BLaER1 (cell line): ENCODE measurements at regions not wholly inside any gene's neighbourhood (a gene's known extent, or its start where the extent isn't known, plus 50 kb on each side); places are given as distances from the start of the nearest gene placed in this dataset.
A peak's percentile ranks its signal among the peaks of the same experiment; 100 is the strongest.

Source experiments
- H3K27ac ChIP-seq: shearing (Covaris generic); formaldehyde crosslinking; 2 replicates; pipeline ENCODE4 v1.8.1; 2022
- H3K27me3 ChIP-seq: shearing (Covaris generic); formaldehyde crosslinking; 2 replicates; pipeline ENCODE4 v1.8.1; 2022
- H3K36me3 ChIP-seq: shearing (Covaris generic); formaldehyde crosslinking; 2 replicates; pipeline ENCODE4 v1.8.1; 2022
- H3K4me1 ChIP-seq: shearing (Covaris generic); formaldehyde crosslinking; 2 replicates; pipeline ENCODE4 v1.8.1; 2022
- H3K4me2 ChIP-seq: shearing (Covaris generic); formaldehyde crosslinking; 2 replicates; pipeline ENCODE4 v1.8.1; 2022
- H3K4me3 ChIP-seq: shearing (Covaris generic); formaldehyde crosslinking; 2 replicates; pipeline ENCODE4 v1.8.1; 2022
- H3K9ac ChIP-seq: shearing (Covaris generic); formaldehyde crosslinking; 2 replicates; pipeline ENCODE4 v1.8.1; 2022
- H3K9me3 ChIP-seq: shearing (Covaris generic); formaldehyde crosslinking; 2 replicates; pipeline ENCODE4 v1.8.1; 2022
- H4K20me1 ChIP-seq: shearing (Covaris generic); formaldehyde crosslinking; 2 replicates; pipeline ENCODE4 v1.8.1; 2022
- Cebpa-rat ChIP-seq: shearing (Covaris generic); IDR thresholded peaks from 2 replicates; pipeline ENCODE4 v1.8.1; 2022

DNA sequence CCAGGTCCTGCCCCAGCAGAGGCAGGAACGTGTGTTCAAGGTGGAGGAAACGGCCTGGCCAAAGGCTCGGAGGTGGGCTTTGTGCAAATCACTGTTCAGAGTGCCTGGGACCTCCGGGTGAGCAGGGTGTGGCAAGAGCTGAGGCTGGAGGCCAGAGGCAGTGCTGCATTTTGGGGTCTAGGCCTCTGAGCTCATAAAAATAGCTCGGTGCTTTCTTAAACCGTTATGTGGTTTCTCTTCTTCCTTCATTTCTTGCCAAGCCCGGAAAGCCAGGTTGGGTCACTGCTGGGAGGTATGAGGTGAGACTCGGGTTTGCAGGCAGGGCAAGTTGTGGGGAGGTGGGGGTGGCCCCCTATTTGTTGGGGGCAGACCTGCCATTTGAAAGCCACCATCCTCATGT, 178.8 kb upstream of the MYL2 start:
- H3K36me3 ChIP-seq = no peaks in the 10 kb centered on the region
- H3K4me3 ChIP-seq = 0 out of 2 replicates have a peak overlapping the region, but pooled peaks have one; percentile 3
- no peaks in the 10 kb centered on the region for H3K27me3 ChIP-seq
- no peaks in the 10 kb centered on the region for H3K9me3 ChIP-seq
- no peak for TF ChIP-seq Cebpa-rat
- H3K4me1 ChIP-seq = peaks cover 62% of the 10 kb centered on the region
- peak overlapping the region; percentile 79 for H3K4me2 ChIP-seq
- peak overlapping the region; percentile 44 for H3K9ac ChIP-seq
- H3K27ac ChIP-seq = peak overlapping the region; percentile 52
- no peaks in the 10 kb centered on the region for H4K20me1 ChIP-seq

DNA sequence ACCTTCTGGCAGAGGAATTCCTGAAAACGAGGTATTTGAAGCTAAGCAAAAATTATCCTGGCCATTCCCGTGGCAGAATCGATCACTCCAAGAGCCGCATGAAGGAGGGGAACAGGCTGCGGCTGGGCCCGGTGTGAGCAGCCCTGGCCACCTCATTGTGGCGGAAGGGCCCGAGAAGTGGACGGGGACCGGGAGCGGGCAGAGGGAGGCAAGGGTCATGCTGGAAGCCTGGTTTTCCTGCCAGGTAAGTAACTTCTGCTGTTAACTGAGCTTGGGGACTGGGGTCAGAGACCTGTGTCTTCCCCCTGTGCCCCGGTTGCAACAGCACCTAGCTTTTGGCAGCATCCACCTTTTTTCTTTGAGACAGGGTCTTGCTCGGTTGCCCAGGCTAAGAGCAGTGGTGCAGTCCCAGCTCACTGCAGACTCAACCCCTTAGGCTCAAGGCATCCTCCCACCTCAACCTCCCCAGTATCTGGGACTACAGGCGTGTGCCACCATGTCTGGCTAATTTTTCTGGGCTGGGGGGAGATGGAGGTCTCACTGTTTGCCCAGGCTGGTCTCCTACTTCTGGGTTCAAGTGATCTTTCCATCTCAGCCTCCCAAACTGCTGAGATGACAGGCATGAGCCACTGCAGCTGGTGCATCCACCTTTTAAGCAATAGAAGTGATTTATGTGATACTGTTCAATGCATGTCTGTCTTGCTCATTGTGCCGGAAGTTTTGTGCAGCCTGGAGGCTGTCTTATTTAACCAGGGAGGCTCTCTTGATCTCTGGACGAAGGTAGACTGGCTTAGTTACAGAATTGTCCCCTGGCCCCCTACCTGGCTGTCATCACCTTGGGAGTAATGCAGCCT, 174.0 kb upstream of the MYL2 start:
- peaks cover 53% of the 10 kb centered on the region for H3K4me1 ChIP-seq
- H3K27me3 ChIP-seq = no peaks in the 10 kb centered on the region
- no peak overlapping the region for H3K9ac ChIP-seq
- TF ChIP-seq Cebpa-rat = no peak
- H3K9me3 ChIP-seq = no peaks in the 10 kb centered on the region
- H3K4me3 ChIP-seq = no peak overlapping the region
- H4K20me1 ChIP-seq = no peaks in the 10 kb centered on the region
- peak overlapping the region; percentile 73 for H3K4me2 ChIP-seq
- no peaks in the 10 kb centered on the region for H3K36me3 ChIP-seq
- H3K27ac ChIP-seq = no peak overlapping the region

DNA sequence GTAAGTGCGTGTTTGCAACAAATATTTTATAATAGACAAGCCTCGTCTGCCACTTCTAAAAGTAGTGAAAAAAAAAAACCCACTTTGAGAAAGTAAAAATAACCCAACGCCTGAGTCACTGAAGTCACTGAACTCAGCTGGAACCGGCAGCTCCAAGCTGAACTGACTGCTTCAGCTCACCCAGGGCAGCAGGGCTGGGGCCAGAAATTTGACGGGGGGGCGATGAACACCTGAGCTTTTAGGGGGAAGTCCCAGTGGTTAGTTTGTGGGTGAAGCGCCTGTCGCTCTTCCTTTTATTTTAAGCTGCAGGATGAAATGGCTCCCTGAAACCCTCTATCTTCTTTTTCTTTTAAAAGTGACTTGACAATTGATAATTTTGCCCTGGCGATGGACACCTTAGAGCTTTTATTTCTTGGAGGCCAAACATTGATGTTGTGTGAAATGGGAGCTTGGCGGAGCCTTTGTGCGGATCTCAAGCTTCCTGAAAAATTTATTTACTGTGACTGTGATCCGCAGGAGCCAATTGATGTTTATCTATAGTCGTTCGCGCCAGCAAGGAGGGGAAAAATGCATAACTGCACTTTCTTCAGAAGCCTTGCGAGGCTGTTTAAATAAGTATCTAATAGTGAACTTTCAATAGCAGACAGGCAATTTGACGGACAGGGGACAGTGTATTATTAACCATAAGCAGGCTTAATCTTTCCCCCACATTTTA, 173.2 kb upstream of the MYL2 start:
- peak overlapping the region; percentile 73 for H3K4me2 ChIP-seq
- TF ChIP-seq Cebpa-rat = no peak
- H3K4me3 ChIP-seq = no peak overlapping the region
- H3K9me3 ChIP-seq = no peaks in the 10 kb centered on the region
- no peak overlapping the region for H3K27ac ChIP-seq
- no peak overlapping the region for H3K9ac ChIP-seq
- H3K27me3 ChIP-seq = no peaks in the 10 kb centered on the region
- H3K4me1 ChIP-seq = peaks cover 45% of the 10 kb centered on the region
- no peaks in the 10 kb centered on the region for H3K36me3 ChIP-seq
- H4K20me1 ChIP-seq = no peaks in the 10 kb centered on the region

DNA sequence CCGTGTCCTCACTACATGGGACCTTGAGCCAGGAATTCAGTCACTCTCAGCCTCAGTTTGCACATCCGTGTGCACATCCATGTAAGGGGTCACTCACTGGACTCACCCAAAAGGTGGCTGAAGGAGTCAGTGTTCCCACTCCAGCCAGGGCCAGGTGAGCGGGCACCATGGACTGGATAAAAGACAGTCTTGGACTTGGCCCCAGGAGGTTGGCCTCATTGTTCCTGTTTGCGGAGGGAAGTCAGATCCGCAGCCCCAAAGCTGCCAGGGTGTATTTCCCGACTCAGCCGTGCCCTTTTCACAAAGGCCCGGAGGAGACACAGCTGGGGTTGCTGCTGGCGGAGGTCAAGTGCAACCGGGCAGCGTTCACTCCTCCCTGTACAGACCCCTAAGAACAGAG, 170.7 kb upstream of the MYL2 start:
- Histone ChIP-seq H4K20me1 (no peaks in the 10 kb centered on the region), H3K27ac (no peak overlapping the region)

GRCh38 chr12:111089616-111090015, 169.2 kb upstream of the MYL2 start:
- Histone ChIP-seq H3K4me3 (no peak overlapping the region), H3K36me3 (no peaks in the 10 kb centered on the region), H3K9me3 (no peaks in the 10 kb centered on the region), H3K27me3 (no peaks in the 10 kb centered on the region), H3K4me1 (peaks cover 35% of the 10 kb centered on the region), H4K20me1 (no peaks in the 10 kb centered on the region), H3K4me2 (no peak overlapping the region), H3K27ac (no peak overlapping the region), H3K9ac (no peak overlapping the region)
- TF ChIP-seq Cebpa-rat = no peak

More for the DNA sequence above, 170.7 kb upstream of the MYL2 start:
- Histone ChIP-seq H3K27me3 (no peaks in the 10 kb centered on the region), H3K36me3 (no peaks in the 10 kb centered on the region), H3K4me2 (no peak overlapping the region), H3K4me1 (peaks cover 35% of the 10 kb centered on the region), H3K4me3 (no peak overlapping the region), H3K9ac (no peak overlapping the region), H3K9me3 (no peaks in the 10 kb centered on the region)
- TF ChIP-seq Cebpa-rat = no peak

GRCh38 chr12:111088409-111088808, 168.0 kb upstream of the MYL2 start:
- TF ChIP-seq Cebpa-rat = no peak
- H3K9ac ChIP-seq = no peak overlapping the region
- no peak overlapping the region for H3K27ac ChIP-seq
- no peaks in the 10 kb centered on the region for H3K36me3 ChIP-seq
- H3K4me1 ChIP-seq = peaks cover 23% of the 10 kb centered on the region
- H3K4me3 ChIP-seq = no peak overlapping the region
- H3K27me3 ChIP-seq = no peaks in the 10 kb centered on the region
- no peaks in the 10 kb centered on the region for H4K20me1 ChIP-seq
- no peaks in the 10 kb centered on the region for H3K9me3 ChIP-seq
- H3K4me2 ChIP-seq = no peak overlapping the region

- Histone ChIP-seq H3K36me3 (no peaks in the 10 kb centered on the region), H3K4me3 (no peak overlapping the region), H3K9me3 (no peaks in the 10 kb centered on the region), H3K27ac (no peak overlapping the region), H4K20me1 (no peaks in the 10 kb centered on the region), H3K9ac (no peak overlapping the region), H3K27me3 (no peaks in the 10 kb centered on the region), H3K4me2 (0 out of 2 replicates have a peak overlapping the region, but pooled peaks have one; percentile 3), H3K4me1 (peaks cover 10% of the 10 kb centered on the region)
- no peak for TF ChIP-seq Cebpa-rat
Observed at GRCh38 chr12:111086947-111087700, 166.7 kb upstream of the MYL2 start.

DNA sequence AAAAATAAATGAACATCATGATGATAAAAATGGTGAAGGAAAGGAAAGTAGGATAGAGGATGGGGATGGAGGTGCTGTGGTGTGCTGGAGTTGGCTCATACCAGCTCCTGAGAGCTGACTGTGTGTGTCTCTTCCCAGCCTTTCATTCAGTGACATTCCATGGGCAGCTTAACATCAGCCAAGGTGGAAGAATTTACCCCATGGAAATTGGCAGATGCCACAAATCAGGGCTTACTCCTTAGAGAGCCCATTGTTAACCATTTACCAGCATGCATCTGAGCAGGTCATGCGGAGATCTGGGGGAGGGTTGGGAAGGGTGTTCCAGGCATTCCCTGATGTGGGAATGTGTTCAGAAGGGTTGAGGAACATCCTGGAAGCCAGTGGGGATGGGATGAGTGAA, 164.7 kb upstream of the MYL2 start:
- H3K27me3 ChIP-seq = no peaks in the 10 kb centered on the region
- no peaks in the 10 kb centered on the region for H3K9me3 ChIP-seq
- H3K9ac ChIP-seq = no peak overlapping the region
- H3K4me2 ChIP-seq = no peak overlapping the region
- H3K4me1 ChIP-seq = peaks cover 6% of the 10 kb centered on the region; the same call in 1 of the 2 replicates
- H3K36me3 ChIP-seq = no peaks in the 10 kb centered on the region
- no peaks in the 10 kb centered on the region for H4K20me1 ChIP-seq
- no peak for TF ChIP-seq Cebpa-rat
- H3K27ac ChIP-seq = no peak overlapping the region
- no peak overlapping the region for H3K4me3 ChIP-seq

- H3K9me3 ChIP-seq = no peaks in the 10 kb centered on the region
- H3K4me1 ChIP-seq = peaks cover 6% of the 10 kb centered on the region; the same call in 1 of the 2 replicates
- H3K9ac ChIP-seq = no peak overlapping the region
- no peaks in the 10 kb centered on the region for H4K20me1 ChIP-seq
- H3K27me3 ChIP-seq = no peaks in the 10 kb centered on the region
- H3K4me3 ChIP-seq = no peak overlapping the region
- TF ChIP-seq Cebpa-rat = no peak
- no peak overlapping the region for H3K27ac ChIP-seq
- no peak overlapping the region for H3K4me2 ChIP-seq
- H3K36me3 ChIP-seq = no peaks in the 10 kb centered on the region
Observed at GRCh38 chr12:111084605-111085004, 164.2 kb upstream of the MYL2 start.
